ENCODE measurements at regions not wholly inside any gene's neighbourhood (a gene's known extent, or its start where the extent isn't known, plus 50 kb on each side); places are given as distances from the start of the nearest gene placed in this dataset.

DNA sequence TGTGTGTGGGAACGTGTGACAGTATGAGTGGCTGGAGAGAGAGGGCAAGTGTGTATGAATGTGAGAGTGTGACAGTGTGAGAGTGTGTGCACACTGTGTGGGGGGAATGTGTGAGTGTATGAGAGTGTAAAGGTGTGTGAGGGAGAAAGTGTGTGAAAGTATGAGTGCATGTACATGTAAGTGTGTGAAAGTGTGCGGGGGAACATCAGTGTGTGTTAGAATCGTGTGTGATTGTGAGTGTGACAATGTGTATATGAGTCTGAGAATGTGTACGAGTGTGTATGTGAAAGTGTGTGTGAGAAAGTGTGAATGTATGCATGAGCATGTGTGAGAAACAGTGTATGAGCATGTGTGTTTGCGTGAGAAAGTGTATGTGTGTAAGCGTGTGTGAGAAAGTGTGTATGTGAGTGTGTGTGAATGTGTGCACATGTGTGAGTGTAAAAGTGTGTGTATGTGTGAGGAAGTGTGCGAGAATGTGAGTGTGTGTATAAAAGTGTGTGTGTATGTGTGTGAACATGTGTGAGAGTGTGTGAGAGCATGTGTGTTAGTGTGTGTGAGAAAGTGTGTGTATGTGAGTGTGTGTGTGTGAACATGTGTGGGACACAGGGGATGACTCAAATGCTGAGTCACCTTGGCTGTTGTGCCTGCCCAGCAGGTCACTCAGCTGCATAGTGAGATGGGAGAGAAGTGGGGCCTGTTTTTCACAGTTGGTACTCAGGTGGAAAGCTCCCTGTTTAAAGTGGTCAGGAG lies 220.5 kb upstream of the TBX3 start:
- TF ChIP-seq CTCF (IDR thresholded peaks at IDR 0.05; ENCODE audit: low read length) (no peak), EZH2 (IDR thresholded peaks at IDR 0.05; ENCODE audit: borderline replicate concordance, low read length) (no peak)

Data from OCI-LY1 (cell line).